ENCODE measurements at regions not wholly inside any gene's neighbourhood (a gene's known extent, or its start where the extent isn't known, plus 50 kb on each side); places are given as distances from the start of the nearest gene placed in this dataset.

DNA sequence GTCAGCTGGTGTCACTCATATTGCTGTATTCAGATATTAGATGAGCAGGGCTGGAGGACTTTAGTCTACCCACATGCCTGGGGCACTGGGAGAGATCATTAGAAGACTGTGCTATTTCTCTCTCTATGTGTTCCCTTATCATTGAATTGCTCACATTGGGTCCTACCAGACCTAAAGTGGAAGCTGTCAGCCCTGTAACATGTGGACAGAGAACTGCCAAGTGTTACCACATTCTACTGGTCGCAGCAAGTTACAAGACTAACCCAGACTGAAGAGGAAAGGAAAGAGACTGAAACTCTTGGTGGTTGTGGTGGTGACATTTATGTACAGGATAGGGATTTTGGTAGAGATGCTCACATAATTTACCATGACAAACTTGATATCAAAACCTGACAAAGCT lies 627.1 kb upstream of the FZD8 start:
- DNase-seq, result no peak
- Histone ChIP-seq H3K4me3 (no peak overlapping the region), H3K36me3 (no peaks in the 10 kb centered on the region), H3K9me3 (no peaks in the 10 kb centered on the region), H3K4me1 (no peaks in the 10 kb centered on the region), H3K27me3 (no peaks in the 10 kb centered on the region), H3K27ac (no peak overlapping the region)
- TF ChIP-seq EP300 (IDR thresholded peaks at IDR 0.05) (no peak), POLR2AphosphoS5 (IDR thresholded peaks at IDR 0.05) (no peak), POLR2A (IDR thresholded peaks at IDR 0.05) (no peak)
- TF ChIP-seq, protein P1, sequence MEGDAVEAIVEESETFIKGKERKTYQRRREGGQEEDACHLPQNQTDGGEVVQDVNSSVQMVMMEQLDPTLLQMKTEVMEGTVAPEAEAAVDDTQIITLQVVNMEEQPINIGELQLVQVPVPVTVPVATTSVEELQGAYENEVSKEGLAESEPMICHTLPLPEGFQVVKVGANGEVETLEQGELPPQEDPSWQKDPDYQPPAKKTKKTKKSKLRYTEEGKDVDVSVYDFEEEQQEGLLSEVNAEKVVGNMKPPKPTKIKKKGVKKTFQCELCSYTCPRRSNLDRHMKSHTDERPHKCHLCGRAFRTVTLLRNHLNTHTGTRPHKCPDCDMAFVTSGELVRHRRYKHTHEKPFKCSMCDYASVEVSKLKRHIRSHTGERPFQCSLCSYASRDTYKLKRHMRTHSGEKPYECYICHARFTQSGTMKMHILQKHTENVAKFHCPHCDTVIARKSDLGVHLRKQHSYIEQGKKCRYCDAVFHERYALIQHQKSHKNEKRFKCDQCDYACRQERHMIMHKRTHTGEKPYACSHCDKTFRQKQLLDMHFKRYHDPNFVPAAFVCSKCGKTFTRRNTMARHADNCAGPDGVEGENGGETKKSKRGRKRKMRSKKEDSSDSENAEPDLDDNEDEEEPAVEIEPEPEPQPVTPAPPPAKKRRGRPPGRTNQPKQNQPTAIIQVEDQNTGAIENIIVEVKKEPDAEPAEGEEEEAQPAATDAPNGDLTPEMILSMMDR (IDR thresholded peaks at IDR 0.05), result no peak
- no peak for ATAC-seq (ENCODE audit: low FRiP score in 2 of 2)
- WGBS, 2 donors, result 87 to 94% methylated on average over 1 of the region's 1 CpG

DNA sequence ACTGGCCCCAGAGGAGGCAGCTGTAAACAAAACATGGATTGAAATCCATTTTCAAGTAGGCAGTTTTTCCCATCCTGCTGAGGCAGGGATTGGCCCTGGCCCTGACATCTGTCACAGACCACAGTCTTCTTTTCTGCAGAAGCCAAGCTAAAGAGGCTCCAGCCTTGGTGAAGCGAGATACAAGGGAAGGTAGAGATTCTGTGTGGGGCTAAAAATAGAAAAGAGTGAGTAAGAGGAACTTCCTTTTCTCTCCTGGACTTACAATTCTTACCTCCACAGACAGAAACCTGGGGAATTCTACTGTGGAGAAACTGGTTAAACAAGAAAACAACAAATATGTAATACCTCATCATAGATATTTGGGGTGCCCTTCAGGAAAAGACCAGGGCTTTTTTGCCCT lies 624.8 kb upstream of the FZD8 start:
- Histone ChIP-seq H3K4me1 (no peaks in the 10 kb centered on the region), H3K4me3 (no peak overlapping the region), H3K9me3 (no peaks in the 10 kb centered on the region), H3K27ac (no peak overlapping the region), H3K36me3 (no peaks in the 10 kb centered on the region), H3K27me3 (no peaks in the 10 kb centered on the region)
- ATAC-seq (ENCODE audit: low FRiP score in 2 of 2), result no peak
- DNase-seq, result no peak
- WGBS, 2 donors, result 38 to 58% methylated on average over 1 of the region's 1 CpG
- no peak for TF ChIP-seq POLR2A (IDR thresholded peaks at IDR 0.05)
- TF ChIP-seq POLR2AphosphoS5 (IDR thresholded peaks at IDR 0.05), result no peak
- TF ChIP-seq, protein P1 (IDR thresholded peaks at IDR 0.05), result no peak
- no peak for TF ChIP-seq EP300 (IDR thresholded peaks at IDR 0.05)

DNA sequence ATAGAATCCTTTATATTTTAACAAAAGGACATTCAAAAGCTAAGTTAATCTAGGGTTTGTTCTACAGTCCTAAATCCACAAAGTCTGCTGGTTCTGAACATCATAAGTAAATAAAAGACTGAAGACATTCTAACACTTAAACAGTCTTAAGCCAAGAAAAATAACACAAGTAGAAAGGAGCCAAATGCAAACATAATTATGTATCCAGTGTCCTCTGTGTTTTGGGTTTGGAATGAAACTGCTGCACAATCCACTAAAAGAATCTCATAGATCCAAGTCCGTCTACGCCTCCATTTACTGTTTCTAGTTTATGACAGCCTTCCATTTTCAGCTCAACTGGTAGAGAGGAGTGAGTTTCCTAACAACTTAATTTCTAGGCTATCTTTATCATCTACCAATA lies 623.6 kb upstream of the FZD8 start:
- ATAC-seq (ENCODE audit: low FRiP score in 2 of 2) (no peak), DNase-seq (no peak)
- no peaks in the 10 kb centered on the region for H3K27me3 ChIP-seq
- H3K4me3 ChIP-seq, result no peak overlapping the region
- H3K27ac ChIP-seq, result no peak overlapping the region
- H3K4me1 ChIP-seq, result no peaks in the 10 kb centered on the region
- H3K36me3 ChIP-seq, result no peaks in the 10 kb centered on the region
- WGBS, 2 donors, result 69 to 82% methylated on average over 2 of the region's 2 CpGs
- no peaks in the 10 kb centered on the region for H3K9me3 ChIP-seq
- TF ChIP-seq, protein P1 (IDR thresholded peaks at IDR 0.05), result no peak
- TF ChIP-seq POLR2AphosphoS5 (IDR thresholded peaks at IDR 0.05), result no peak
- no peak for TF ChIP-seq POLR2A (IDR thresholded peaks at IDR 0.05)
- TF ChIP-seq EP300 (IDR thresholded peaks at IDR 0.05), result no peak

DNA sequence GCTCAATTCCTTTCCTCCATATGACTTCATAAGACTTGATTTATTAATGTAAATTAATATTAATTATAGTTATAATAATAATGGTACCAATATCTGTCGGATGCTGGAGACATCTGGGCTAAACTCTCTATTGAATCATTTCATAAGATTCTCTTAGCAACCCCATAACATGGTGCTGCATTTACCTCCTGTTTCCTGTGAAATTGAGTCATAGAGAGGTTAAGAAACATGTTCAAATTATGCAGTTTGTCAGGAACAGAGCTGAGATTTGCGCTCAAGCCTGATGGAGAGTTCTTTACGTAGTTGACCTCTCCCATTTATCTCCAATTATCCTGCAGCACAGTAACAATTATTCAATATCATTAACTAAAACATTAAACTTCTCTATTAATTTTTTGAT lies 621.8 kb upstream of the FZD8 start:
- H3K4me1 ChIP-seq, result no peaks in the 10 kb centered on the region
- DNase-seq (no peak), ATAC-seq (ENCODE audit: low FRiP score in 2 of 2) (no peak)
- H3K27me3 ChIP-seq, result no peaks in the 10 kb centered on the region
- no peak overlapping the region for H3K27ac ChIP-seq
- WGBS, 2 donors, result 96 to 98% methylated on average over 3 of the region's 3 CpGs
- no peak overlapping the region for H3K4me3 ChIP-seq
- H3K9me3 ChIP-seq, result no peaks in the 10 kb centered on the region
- no peaks in the 10 kb centered on the region for H3K36me3 ChIP-seq
- no peak for TF ChIP-seq POLR2AphosphoS5 (IDR thresholded peaks at IDR 0.05)
- TF ChIP-seq, protein P1 (IDR thresholded peaks at IDR 0.05), result no peak
- TF ChIP-seq POLR2A (IDR thresholded peaks at IDR 0.05), result no peak
- no peak for TF ChIP-seq EP300 (IDR thresholded peaks at IDR 0.05)

DNA sequence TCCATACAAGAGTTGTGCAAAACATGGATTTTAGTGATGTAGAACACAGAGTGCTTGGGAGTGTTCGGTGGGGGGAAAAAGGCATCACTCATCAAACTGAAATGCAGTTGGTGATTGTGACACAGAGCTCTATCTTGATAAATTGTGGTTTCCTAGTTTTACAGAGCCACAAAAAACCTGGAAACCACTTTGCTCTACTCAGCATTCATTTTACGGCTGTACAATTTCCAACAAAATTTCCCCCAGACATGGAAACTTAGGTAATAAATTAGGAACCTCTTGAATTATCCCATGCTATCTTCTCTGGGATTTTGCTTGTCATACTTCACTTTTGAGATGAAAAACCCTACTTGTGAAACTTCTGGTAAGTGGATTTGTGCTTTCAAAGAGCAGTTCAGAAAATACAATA lies 614.9 kb upstream of the FZD8 start:
- Histone ChIP-seq H3K9me3 (no peaks in the 10 kb centered on the region), H3K4me3 (no peak overlapping the region), H3K36me3 (no peaks in the 10 kb centered on the region), H3K4me1 (no peaks in the 10 kb centered on the region), H3K27ac (no peak overlapping the region), H3K27me3 (no peaks in the 10 kb centered on the region)
- TF ChIP-seq POLR2AphosphoS5 (IDR thresholded peaks at IDR 0.05) (no peak), POLR2A (IDR thresholded peaks at IDR 0.05) (no peak), EP300 (IDR thresholded peaks at IDR 0.05) (no peak)
- TF ChIP-seq, protein P1 (IDR thresholded peaks at IDR 0.05), result no peak
- 63 to 73% methylated on average over 2 of the region's 2 CpGs for WGBS, 2 donors
- DNase-seq, result no peak
- ATAC-seq (ENCODE audit: low FRiP score in 2 of 2), result peak in 1 of 2 donors; percentile 62

All from upper lobe of left lung (tissue), 6 donors.